Omental fat pad (tissue), 3 donors: ENCODE measurements at regions not wholly inside any gene's neighbourhood (a gene's known extent, or its start where the extent isn't known, plus 50 kb on each side); places are given as distances from the start of the nearest gene placed in this dataset.

Experiments used
- ATAC-seq: fragments of 150-250 bp; one replicate; pipeline ENCODE4 v1.9.1; 2016; ENCODE audit warnings: mild to moderate bottlenecking, moderate library complexity; ENCODE audit not compliant: low FRiP score
- DNase-seq: peaks from one replicate; pipeline ENCODE4 v3.0.0-alpha.2; 2019; ENCODE audit warnings: low spot score
- CTCF ChIP-seq, 3 donors: fragments of 450-650 bp; IDR thresholded peaks; one replicate each; pipeline ENCODE4 v1.5.1; 2016 to 2017; ENCODE audit warnings: antibody characterized with exemption in 3 of 3, mild to moderate bottlenecking in 3 of 3, moderate library complexity in 2 of 3

- no peak for DNase-seq
- TF ChIP-seq CTCF (IDR thresholded peaks at IDR 0.05): no peak
- ATAC-seq: no peak
These were observed 163.5 kb upstream of the NEBL start for GRCh38 chr10:21060626-21061025.

DNA sequence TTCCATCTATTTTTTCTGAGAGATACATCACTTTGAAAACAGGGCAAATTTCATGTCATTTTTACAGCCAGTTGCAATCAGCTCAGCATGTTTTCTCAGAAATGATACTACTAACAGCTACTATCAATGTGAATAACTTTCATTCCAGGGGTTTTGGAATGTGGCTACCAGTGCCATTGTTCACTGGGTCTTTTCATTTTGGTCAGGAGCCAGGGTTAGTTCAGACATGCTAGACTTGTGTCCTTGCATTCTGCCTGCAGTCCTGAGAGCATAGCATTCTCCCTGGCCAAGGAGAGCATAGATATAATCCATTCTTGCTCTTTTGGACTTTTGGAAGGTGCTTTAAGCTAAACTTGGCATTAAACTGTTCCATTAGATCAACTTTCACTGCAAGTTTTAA, 160.9 kb upstream of the NEBL start:
- no peak for ATAC-seq

DNA sequence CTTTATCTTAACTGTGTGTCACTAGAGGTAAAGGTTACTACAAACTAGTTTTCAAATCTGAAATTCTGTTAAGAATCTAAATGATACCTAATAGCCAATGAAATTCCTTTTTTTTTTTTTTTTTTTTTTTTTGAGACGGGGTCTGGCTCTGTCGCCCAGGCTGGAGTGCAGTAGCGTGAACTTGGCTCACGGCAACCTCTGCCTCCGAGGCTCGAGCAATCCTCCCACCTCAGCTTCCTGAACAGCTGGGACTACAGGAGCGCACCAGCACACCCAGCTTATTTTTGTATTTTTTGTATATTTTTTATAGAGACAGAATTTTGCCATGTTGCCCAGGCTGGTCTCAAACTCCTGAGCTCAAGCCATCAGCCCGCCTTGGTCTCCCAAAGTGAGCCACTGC, 160.3 kb upstream of the NEBL start:
- no peak for DNase-seq
- ATAC-seq: no peak
- no peak for TF ChIP-seq CTCF (IDR thresholded peaks at IDR 0.05)

More for the DNA sequence above, 160.9 kb upstream of the NEBL start:
- DNase-seq: no peak
- TF ChIP-seq CTCF (IDR thresholded peaks at IDR 0.05): no peak

- DNase-seq (no peak), ATAC-seq (no peak)
- TF ChIP-seq CTCF (IDR thresholded peaks at IDR 0.05): no peak
These were observed 159.3 kb upstream of the NEBL start for GRCh38 chr10:21056461-21056860.

GRCh38 chr10:21055339-21056135, 158.4 kb upstream of the NEBL start:
- DNase-seq: no peak
- ATAC-seq: no peak
- TF ChIP-seq CTCF (IDR thresholded peaks at IDR 0.05): no peak

- no peak for TF ChIP-seq CTCF (IDR thresholded peaks at IDR 0.05)
- DNase-seq (no peak), ATAC-seq (no peak)
These were observed 157.0 kb upstream of the NEBL start for GRCh38 chr10:21053953-21054690.

DNA sequence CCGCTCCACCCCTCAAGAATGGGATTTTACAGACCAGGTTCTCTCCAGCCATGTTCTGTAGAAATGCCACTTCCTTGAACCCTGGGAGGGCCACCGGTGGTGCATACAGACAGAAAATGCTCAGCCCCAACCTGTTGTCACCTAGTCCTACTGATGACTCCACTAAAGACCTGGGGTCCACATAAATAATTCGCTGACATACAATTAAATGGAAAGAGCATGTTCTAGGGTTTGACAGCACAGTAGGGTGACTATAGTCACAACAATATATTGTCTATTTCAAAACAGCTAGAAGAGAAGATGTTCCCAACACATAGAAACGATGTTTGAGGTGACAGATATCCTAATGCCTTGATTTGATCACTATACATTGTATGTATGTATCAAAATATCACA, 155.6 kb upstream of the NEBL start:
- TF ChIP-seq CTCF (IDR thresholded peaks at IDR 0.05): no peak
- DNase-seq (no peak), ATAC-seq (no peak)
